ENCODE measurements at regions not wholly inside any gene's neighbourhood (a gene's known extent, or its start where the extent isn't known, plus 50 kb on each side); places are given as distances from the start of the nearest gene placed in this dataset.
"Not testable (repeated sequence)": the region's sequence is repeated elsewhere in the genome, so short reads cannot be mapped to it uniquely, and the experiment has no call there.

GRCh38 chr6:85714893-85715530 is 72.3 kb upstream of the SYNCRIP start:
- no peak for DNase-seq
- Histone ChIP-seq H3K9me3 (ENCODE audit: control insufficient read depth in 2 of 2, low read length in 2 of 2) (peaks cover 0 to 5% of the 10 kb centered on the region in 2 experiments), H3K27me3 (ENCODE audit: control insufficient read depth, insufficient read depth, low read length) (peaks cover 1% of the 10 kb centered on the region), H3K4me1 (ENCODE audit: control insufficient read depth, insufficient read depth, low read length, poor library complexity, severe bottlenecking) (no peaks in the 10 kb centered on the region), H3K36me3 (ENCODE audit: control insufficient read depth, insufficient read depth, low read length) (no peaks in the 10 kb centered on the region), H3K4me3 (ENCODE audit: low read depth, low read length) (no peak overlapping the region), H3K27ac (ENCODE audit: insufficient read depth, low read length, poor library complexity, severe bottlenecking) (no peak overlapping the region)
- no peaks in the 10 kb centered on the region for H3K36me3 Mint-ChIP-seq
- no peak for ATAC-seq (ENCODE audit: low read depth in 2 of 2)
- H3K4me1 Mint-ChIP-seq, result no peaks in the 10 kb centered on the region
- H3K27ac Mint-ChIP-seq, result no peak overlapping the region
- no peak overlapping the region for H3K4me3 Mint-ChIP-seq
- H3K27me3 Mint-ChIP-seq, result peaks cover 9% of the 10 kb centered on the region
- H3K9me3 Mint-ChIP-seq, result peaks cover 0 to 10% (median 2%) of the 10 kb centered on the region in 7 donors

GRCh38 chr6:85712346-85712745 is 69.7 kb upstream of the SYNCRIP start:
- Mint-ChIP-seq H3K27me3 (peaks cover 10% of the 10 kb centered on the region), H3K36me3 (no peaks in the 10 kb centered on the region), H3K9me3 (peaks cover 0 to 8% (median 2%) of the 10 kb centered on the region in 7 donors), H3K27ac (no peak overlapping the region), H3K4me3 (no peak overlapping the region), H3K4me1 (peaks cover 0 to 7% (median 0%) of the 10 kb centered on the region in 4 donors)
- Histone ChIP-seq H3K27me3 (ENCODE audit: control insufficient read depth, insufficient read depth, low read length) (peaks cover 1% of the 10 kb centered on the region), H3K27ac (ENCODE audit: insufficient read depth, low read length, poor library complexity, severe bottlenecking) (no peak overlapping the region), H3K36me3 (ENCODE audit: control insufficient read depth, insufficient read depth, low read length) (no peaks in the 10 kb centered on the region), H3K4me1 (ENCODE audit: control insufficient read depth, insufficient read depth, low read length, poor library complexity, severe bottlenecking) (no peaks in the 10 kb centered on the region), H3K4me3 (ENCODE audit: low read depth, low read length) (no peak overlapping the region), H3K9me3 (ENCODE audit: control insufficient read depth in 2 of 2, low read length in 2 of 2) (peaks cover 0 to 5% of the 10 kb centered on the region in 2 experiments)
- ATAC-seq (ENCODE audit: low read depth in 2 of 2) (no peak), DNase-seq (no peak)

- H3K4me3 ChIP-seq (ENCODE audit: low read depth, low read length); H3K36me3 ChIP-seq (ENCODE audit: control insufficient read depth, insufficient read depth, low read length); H3K9me3 ChIP-seq (ENCODE audit: control insufficient read depth in 2 of 2, low read length in 2 of 2); DNase-seq; H3K27ac ChIP-seq (ENCODE audit: insufficient read depth, low read length, poor library complexity, severe bottlenecking); H3K4me1 Mint-ChIP-seq; H3K27ac Mint-ChIP-seq; ATAC-seq (ENCODE audit: low read depth in 2 of 2); H3K4me1 ChIP-seq (ENCODE audit: control insufficient read depth, insufficient read depth, low read length, poor library complexity, severe bottlenecking); H3K36me3 Mint-ChIP-seq; H3K27me3 Mint-ChIP-seq; H3K4me3 Mint-ChIP-seq; H3K27me3 ChIP-seq (ENCODE audit: control insufficient read depth, insufficient read depth, low read length); H3K9me3 Mint-ChIP-seq: not testable (repeated sequence)
Observed at GRCh38 chr6:85707515-85708145, 64.9 kb upstream of the SYNCRIP start.

GRCh38 chr6:85706272-85706671 is 63.6 kb upstream of the SYNCRIP start:
- Mint-ChIP-seq H3K27ac (no peak overlapping the region), H3K36me3 (no peaks in the 10 kb centered on the region), H3K9me3 (peaks cover 0 to 1% (median 0%) of the 10 kb centered on the region in 7 donors), H3K4me1 (peaks cover 0 to 7% (median 2%) of the 10 kb centered on the region in 4 donors), H3K4me3 (peak overlapping the region in 1 of 4 donors; percentile 17), H3K27me3 (peaks cover 7% of the 10 kb centered on the region)
- Histone ChIP-seq H3K4me3 (ENCODE audit: low read depth, low read length) (no peak overlapping the region), H3K9me3 (ENCODE audit: control insufficient read depth in 2 of 2, low read length in 2 of 2) (no peaks in the 10 kb centered on the region), H3K27ac (ENCODE audit: insufficient read depth, low read length, poor library complexity, severe bottlenecking) (no peak overlapping the region), H3K27me3 (ENCODE audit: control insufficient read depth, insufficient read depth, low read length) (peaks cover under 1% of the 10 kb centered on the region), H3K4me1 (ENCODE audit: control insufficient read depth, insufficient read depth, low read length, poor library complexity, severe bottlenecking) (no peaks in the 10 kb centered on the region), H3K36me3 (ENCODE audit: control insufficient read depth, insufficient read depth, low read length) (no peaks in the 10 kb centered on the region)
- DNase-seq (no peak), ATAC-seq (ENCODE audit: low read depth in 2 of 2) (no peak)

GRCh38 chr6:85705220-85705619 is 62.5 kb upstream of the SYNCRIP start:
- Histone ChIP-seq H3K36me3 (ENCODE audit: control insufficient read depth, insufficient read depth, low read length) (no peaks in the 10 kb centered on the region), H3K9me3 (ENCODE audit: control insufficient read depth in 2 of 2, low read length in 2 of 2) (no peaks in the 10 kb centered on the region), H3K4me3 (ENCODE audit: low read depth, low read length) (no peak overlapping the region), H3K4me1 (ENCODE audit: control insufficient read depth, insufficient read depth, low read length, poor library complexity, severe bottlenecking) (no peaks in the 10 kb centered on the region), H3K27ac (ENCODE audit: insufficient read depth, low read length, poor library complexity, severe bottlenecking) (no peak overlapping the region), H3K27me3 (ENCODE audit: control insufficient read depth, insufficient read depth, low read length) (no peaks in the 10 kb centered on the region)
- Mint-ChIP-seq H3K27ac (no peak overlapping the region), H3K4me1 (peaks cover 0 to 7% (median 2%) of the 10 kb centered on the region in 4 donors), H3K4me3 (no peak overlapping the region), H3K27me3 (peaks cover 10% of the 10 kb centered on the region), H3K9me3 (peaks cover 0 to 1% (median 0%) of the 10 kb centered on the region in 7 donors), H3K36me3 (no peaks in the 10 kb centered on the region)
- ATAC-seq (ENCODE audit: low read depth in 2 of 2) (no peak), DNase-seq (no peak)

GRCh38 chr6:85703406-85703805 is 60.7 kb upstream of the SYNCRIP start:
- Histone ChIP-seq H3K4me1 (ENCODE audit: control insufficient read depth, insufficient read depth, low read length, poor library complexity, severe bottlenecking) (no peaks in the 10 kb centered on the region), H3K9me3 (ENCODE audit: control insufficient read depth in 2 of 2, low read length in 2 of 2) (no peaks in the 10 kb centered on the region), H3K27ac (ENCODE audit: insufficient read depth, low read length, poor library complexity, severe bottlenecking) (no peak overlapping the region), H3K27me3 (ENCODE audit: control insufficient read depth, insufficient read depth, low read length) (no peaks in the 10 kb centered on the region), H3K4me3 (ENCODE audit: low read depth, low read length) (no peak overlapping the region), H3K36me3 (ENCODE audit: control insufficient read depth, insufficient read depth, low read length) (no peaks in the 10 kb centered on the region)
- Mint-ChIP-seq H3K4me1 (peaks cover 0 to 4% (median 0%) of the 10 kb centered on the region in 4 donors), H3K27me3 (peaks cover 12% of the 10 kb centered on the region), H3K36me3 (no peaks in the 10 kb centered on the region), H3K4me3 (no peak overlapping the region), H3K27ac (no peak overlapping the region), H3K9me3 (peaks cover 0 to 5% (median 0%) of the 10 kb centered on the region in 7 donors)
- ATAC-seq (ENCODE audit: low read depth in 2 of 2) (no peak), DNase-seq (no peak)

Measured in CD4-positive, CD25-positive, alpha-beta regulatory T cell (primary cell).